ENCODE measurements at regions not wholly inside any gene's neighbourhood (a gene's known extent, or its start where the extent isn't known, plus 50 kb on each side); places are given as distances from the start of the nearest gene placed in this dataset.

- no peak overlapping the region for H3K4me3 Mint-ChIP-seq
- no peak for DNase-seq (ENCODE audit: extremely low spot score, unreplicated experiment)
- no peak overlapping the region for H3K27ac Mint-ChIP-seq
- H3K9me3 Mint-ChIP-seq: no peaks in the 10 kb centered on the region
- H3K36me3 Mint-ChIP-seq: no peaks in the 10 kb centered on the region
- no peaks in the 10 kb centered on the region for H3K27me3 Mint-ChIP-seq
- TF ChIP-seq CTCF (conservative IDR thresholded peaks at IDR 0.05): no peak
- H3K4me1 Mint-ChIP-seq (ENCODE audit: unreplicated experiment): no peaks in the 10 kb centered on the region
Observed at GRCh38 chr3:168558728-168559411, 463.1 kb upstream of the GOLIM4 start.

- no peaks in the 10 kb centered on the region for H3K27me3 Mint-ChIP-seq
- TF ChIP-seq CTCF (conservative IDR thresholded peaks at IDR 0.05): no peak
- no peak for DNase-seq (ENCODE audit: extremely low spot score, unreplicated experiment)
- no peak overlapping the region for H3K4me3 Mint-ChIP-seq
- peaks cover 4% of the 10 kb centered on the region for H3K4me1 Mint-ChIP-seq (ENCODE audit: unreplicated experiment)
- H3K9me3 Mint-ChIP-seq: no peaks in the 10 kb centered on the region
- H3K27ac Mint-ChIP-seq: no peak overlapping the region
- H3K36me3 Mint-ChIP-seq: no peaks in the 10 kb centered on the region
Observed at GRCh38 chr3:168552251-168552650, 456.5 kb upstream of the GOLIM4 start.

GRCh38 chr3:168548719-168549118 lies 453.0 kb upstream of the GOLIM4 start:
- no peaks in the 10 kb centered on the region for H3K36me3 Mint-ChIP-seq
- DNase-seq (ENCODE audit: extremely low spot score, unreplicated experiment): no peak
- TF ChIP-seq CTCF (conservative IDR thresholded peaks at IDR 0.05): no peak
- H3K9me3 Mint-ChIP-seq: no peaks in the 10 kb centered on the region
- no peaks in the 10 kb centered on the region for H3K27me3 Mint-ChIP-seq
- no peak overlapping the region for H3K4me3 Mint-ChIP-seq
- H3K27ac Mint-ChIP-seq: no peak overlapping the region
- peaks cover 8% of the 10 kb centered on the region for H3K4me1 Mint-ChIP-seq (ENCODE audit: unreplicated experiment)

GRCh38 chr3:168546707-168547106 lies 451.0 kb upstream of the GOLIM4 start:
- H3K9me3 Mint-ChIP-seq: no peaks in the 10 kb centered on the region
- H3K4me3 Mint-ChIP-seq: no peak overlapping the region
- no peak for DNase-seq (ENCODE audit: extremely low spot score, unreplicated experiment)
- no peak for TF ChIP-seq CTCF (conservative IDR thresholded peaks at IDR 0.05)
- no peaks in the 10 kb centered on the region for H3K36me3 Mint-ChIP-seq
- H3K4me1 Mint-ChIP-seq (ENCODE audit: unreplicated experiment): peaks cover 8% of the 10 kb centered on the region
- H3K27me3 Mint-ChIP-seq: no peaks in the 10 kb centered on the region
- no peak overlapping the region for H3K27ac Mint-ChIP-seq

- Mint-ChIP-seq H3K36me3 (no peaks in the 10 kb centered on the region), H3K4me1 (ENCODE audit: unreplicated experiment) (peaks cover 8% of the 10 kb centered on the region), H3K27ac (no peak overlapping the region), H3K9me3 (no peaks in the 10 kb centered on the region), H3K27me3 (no peaks in the 10 kb centered on the region), H3K4me3 (no peak overlapping the region)
- no peak for TF ChIP-seq CTCF (conservative IDR thresholded peaks at IDR 0.05)
- no peak for DNase-seq (ENCODE audit: extremely low spot score, unreplicated experiment)
Observed at GRCh38 chr3:168545591-168545990, 449.9 kb upstream of the GOLIM4 start.
